HCT116 (cell line): ENCODE measurements at regions not wholly inside any gene's neighbourhood (a gene's known extent, or its start where the extent isn't known, plus 50 kb on each side); places are given as distances from the start of the nearest gene placed in this dataset.

Source experiments
- ATAC-seq: fragments of 200-7000 bp; cut with Tn5 transposase; 2 replicates; pipeline ENCODE4 v1.9.1; 2020; ENCODE audit warnings: mild to moderate bottlenecking, moderate library complexity
- BruUV-seq: library from RNA; stranded (reverse); fragments of 400-500 nt; replicated peaks from 2 replicates; lab custom pipeline; 2021; lab: Mats Ljungman, UMichigan
- CTCF ChIA-PET: fragments of 300-600 bp; sonication (Branson Sonifier 250); formaldehyde crosslinking; loops from one replicate; lab custom pipeline; 2021; ENCODE audit warnings: antibody characterized with exemption; lab: Charles Lee
- POLR2A ChIA-PET: fragments of 300-600, 350-600 bp; sonication (Branson Sonifier 250); formaldehyde crosslinking; loops from one replicate; lab custom pipeline; 2021; ENCODE audit warnings: antibody characterized with exemption; lab: Charles Lee
- RAD21 ChIA-PET, 2 experiments: fragments of 300-600 bp; sonication (Branson Sonifier 250); formaldehyde crosslinking; loops; one replicate each; lab custom pipeline; 2023; ENCODE audit warnings: low total read pairs in 2 of 2; ENCODE audit not compliant: uncharacterized antibody in 2 of 2, unreplicated experiment in 2 of 2, low non-redundant PET in 1 of 2; lab: Charles Lee
- DNase-seq: peaks from one replicate; pipeline ENCODE4 v3.0.0-alpha.2; 2010; ENCODE audit warnings: low read depth, low spot score
- H2AFZ ChIP-seq: fragments of 200-600 bp; shearing (Covaris generic), sonication (generic); 2 replicates; pipeline ENCODE4 v1.6.1; 2017; ENCODE audit warnings: low read depth, mixed run types, mixed read lengths, antibody characterized with exemption, low read length; ENCODE audit not compliant: poor library complexity, severe bottlenecking
- H3K27ac ChIP-seq: 2 replicates; pipeline ENCODE4 v1.5.1; 2012; ENCODE audit warnings: low read depth, low read length
- H3K27me3 ChIP-seq: fragments of 200-600 bp; sonication (generic); 2 replicates; pipeline ENCODE4 v1.6.1; 2016; ENCODE audit warnings: mixed run types, low read length, mixed read lengths; ENCODE audit not compliant: insufficient read depth
- H3K36me3 ChIP-seq, 2 experiments: fragments of 200-500 bp in 1 of 2; fragments of 200-600 bp in 1 of 2; sonication (Bioruptor generic) in 1 of 2; sonication (generic) in 1 of 2; 2 replicates each; pipeline versions ENCODE4 v1.5.1 to v1.6.1; 2014 to 2016; ENCODE audit warnings: low read length in 2 of 2, inconsistent platforms in 1 of 2, mixed read lengths in 1 of 2, mixed run types in 1 of 2; ENCODE audit not compliant: insufficient read depth in 2 of 2, control insufficient read depth in 1 of 2
- H3K4me1 ChIP-seq, 2 experiments: fragments of 200-600 bp in 1 of 2; sonication (generic) in 1 of 2; 2 replicates each; pipeline versions ENCODE4 v1.5.1 to v1.6.1; 2012 to 2017; ENCODE audit warnings: low read length in 2 of 2, inconsistent platforms in 1 of 2, mild to moderate bottlenecking in 1 of 2, mixed read lengths in 1 of 2, mixed run types in 1 of 2, moderate library complexity in 1 of 2; ENCODE audit not compliant: insufficient read depth in 2 of 2, control insufficient read depth in 1 of 2
- H3K4me2 ChIP-seq: fragments of 200-600 bp; sonication (generic); 2 replicates; pipeline ENCODE4 v1.6.1; 2017; ENCODE audit warnings: mixed run types, low read length, mixed read lengths
- H3K4me3 ChIP-seq, 2 experiments: fragments of 200-600 bp in 1 of 2; sonication (generic) in 1 of 2; replicated peaks in 1 of 2; 2 replicates each; pipeline ENCODE4 v1.5.1; 2011 to 2016; ENCODE audit warnings: low read length in 2 of 2, control low read depth in 1 of 2, low read depth in 1 of 2, mild to moderate bottlenecking in 1 of 2, mixed read lengths in 1 of 2, mixed run types in 1 of 2
- H3K79me2 ChIP-seq: fragments of 200-600 bp; sonication (generic); 2 replicates; pipeline ENCODE4 v1.6.1; 2017; ENCODE audit warnings: mild to moderate bottlenecking, mixed run types, low read length, moderate library complexity, mixed read lengths; ENCODE audit not compliant: insufficient read depth
- H3K9ac ChIP-seq: fragments of 200-600 bp; sonication (generic); 2 replicates; pipeline ENCODE4 v1.6.1; 2016; ENCODE audit warnings: low read length, mixed read lengths
- H3K9me2 ChIP-seq: fragments of 200-600 bp; sonication (generic), shearing (Covaris generic); 2 replicates; pipeline ENCODE4 v1.6.1; 2017; ENCODE audit warnings: mixed run types, mild to moderate bottlenecking, moderate library complexity; ENCODE audit not compliant: insufficient read depth
- H3K9me3 ChIP-seq, 2 experiments: fragments of 200-500 bp in 1 of 2; fragments of 200-600 bp in 1 of 2; sonication (Bioruptor generic) in 1 of 2; sonication (generic) in 1 of 2; 2 replicates each; pipeline ENCODE4 v1.6.1; 2014 to 2017; ENCODE audit warnings: low read length in 2 of 2, mixed read lengths in 2 of 2, inconsistent platforms in 1 of 2, low read depth in 1 of 2, mild to moderate bottlenecking in 1 of 2, mixed run types in 1 of 2, moderate library complexity in 1 of 2; ENCODE audit not compliant: control insufficient read depth in 1 of 2, insufficient read depth in 1 of 2
- H4K20me1 ChIP-seq: fragments of 200-600 bp; sonication (generic), shearing (Covaris generic); 2 replicates; pipeline ENCODE4 v1.6.1; 2017; ENCODE audit warnings: mixed run types, mild to moderate bottlenecking, moderate library complexity; ENCODE audit not compliant: insufficient read depth
- ATF3 ChIP-seq: IDR thresholded peaks from 2 replicates; pipeline ENCODE4 v1.6.1; 2012
- CEBPB ChIP-seq: IDR thresholded peaks from 2 replicates; pipeline ENCODE4 v1.6.1; 2012; ENCODE audit warnings: low read depth
- CTCF ChIP-seq, 3 experiments: fragments of 200-600 bp in 1 of 3; sonication (generic) in 1 of 3; IDR thresholded peaks in 2 of 3; conservative IDR thresholded peaks in 1 of 3; 2 replicates each; pipeline ENCODE4 v1.5.1; 2012 to 2017; ENCODE audit warnings: low read depth in 2 of 3, low read length in 2 of 3, antibody characterized with exemption in 1 of 3, borderline replicate concordance in 1 of 3, control low read depth in 1 of 3, mild to moderate bottlenecking in 1 of 3, mixed read lengths in 1 of 3, mixed run types in 1 of 3, moderate library complexity in 1 of 3; ENCODE audit not compliant: insufficient read depth in 1 of 3
- EGR1 ChIP-seq: IDR thresholded peaks from 2 replicates; pipeline ENCODE4 v1.6.1; 2012; ENCODE audit warnings: low read depth
- ELF1 ChIP-seq: IDR thresholded peaks from 2 replicates; pipeline ENCODE4 v1.6.1; 2012; ENCODE audit warnings: low read depth, borderline replicate concordance
- EZH2 ChIP-seq: fragments of 200-600 bp; sonication (generic); IDR thresholded peaks from 2 replicates; pipeline ENCODE4 v1.6.1; 2017; ENCODE audit warnings: antibody characterized with exemption, mixed run types
- EZH2phosphoT487 ChIP-seq: fragments of 200-600 bp; IDR thresholded peaks from 2 replicates; pipeline ENCODE4 v1.6.1; 2018; ENCODE audit warnings: antibody characterized with exemption, borderline replicate concordance
- FOSL1 ChIP-seq: IDR thresholded peaks from 2 replicates; pipeline ENCODE4 v1.6.1; 2012; ENCODE audit warnings: low read depth
- JUND ChIP-seq: IDR thresholded peaks from 2 replicates; pipeline ENCODE4 v1.6.1; 2012
- MAX ChIP-seq: IDR thresholded peaks from 2 replicates; pipeline ENCODE4 v1.6.1; 2012
- POLR2A ChIP-seq: IDR thresholded peaks from 2 replicates; pipeline ENCODE4 v1.7.0; 2011; ENCODE audit warnings: borderline replicate concordance; ENCODE audit not compliant: insufficient read depth, insufficient read length; ENCODE audit errors: extremely low read depth
- POLR2AphosphoS5 ChIP-seq: IDR thresholded peaks from 2 replicates; pipeline ENCODE4 v1.6.1; 2011; ENCODE audit warnings: mild to moderate bottlenecking, low read depth, low read length, moderate library complexity
- RAD21 ChIP-seq: IDR thresholded peaks from 2 replicates; pipeline ENCODE4 v1.6.1; 2012; ENCODE audit warnings: low read depth, mild to moderate bottlenecking
- SIN3A ChIP-seq: IDR thresholded peaks from 2 replicates; pipeline ENCODE4 v1.6.1; 2012; ENCODE audit warnings: low read depth
- SP1 ChIP-seq: IDR thresholded peaks from 2 replicates; pipeline ENCODE4 v1.6.1; 2012; ENCODE audit warnings: low read depth
- TCF7L2 ChIP-seq: IDR thresholded peaks from 2 replicates; pipeline ENCODE4 v1.7.0; 2011; ENCODE audit warnings: borderline replicate concordance, inconsistent platforms; ENCODE audit not compliant: insufficient read depth, insufficient read length; ENCODE audit errors: extremely low read depth
- YY1 ChIP-seq: IDR thresholded peaks from 2 replicates; pipeline ENCODE4 v1.6.1; 2011; ENCODE audit warnings: low read length, low read depth, moderate library complexity, mild to moderate bottlenecking; ENCODE audit not compliant: insufficient replicate concordance; ENCODE audit errors: extremely low read depth
- ZBTB33 ChIP-seq: IDR thresholded peaks from 2 replicates; pipeline ENCODE4 v1.6.1; 2011; ENCODE audit warnings: mild to moderate bottlenecking, low read length, moderate library complexity; ENCODE audit not compliant: insufficient replicate concordance; ENCODE audit errors: extremely low read depth
- ZFX ChIP-seq: fragments of 450-650 bp; IDR thresholded peaks from 2 replicates; pipeline ENCODE4 v1.6.1; 2017
- intact Hi-C: fragments of 100-400 bp; cut with micrococcal nuclease; formaldehyde crosslinking; loops from 2 replicates; pipeline ENCODE4 v1.10.0; 2022

GRCh38 chr22:27299181-27300085 lies 502.1 kb downstream of the MN1 start:
- Histone ChIP-seq H3K27ac (no peak overlapping the region), H3K36me3 (no peaks in the 10 kb centered on the region), H3K79me2 (no peaks in the 10 kb centered on the region), H3K4me1 (no peaks in the 10 kb centered on the region), H4K20me1 (no peaks in the 10 kb centered on the region), H3K9me2 (no peaks in the 10 kb centered on the region)
- ChIA-PET POLR2A (no interaction called here), CTCF (no interaction called here)
- DNase-seq: no peak
- intact Hi-C loops: no loop called here
- BruUV-seq: no TSS peak
- TF ChIP-seq RAD21 (no peak), CEBPB (no peak), ZBTB33 (no peak), POLR2AphosphoS5 (no peak), ZFX (no peak), SP1 (no peak), MAX (no peak), YY1 (no peak), CTCF (IDR thresholded peaks at IDR 0.05 in 2 of 3, conservative IDR thresholded peaks at IDR 0.05 in 1 of 3; ENCODE audit: borderline replicate concordance in 1 of 3, insufficient read depth in 1 of 3, low read depth in 2 of 3, low read length in 2 of 3) (no peak), POLR2A (no peak), EZH2phosphoT487 (no peak), EGR1 (no peak), ELF1 (no peak), SIN3A (no peak), TCF7L2 (no peak), ATF3 (no peak), EZH2 (no peak), JUND (no peak), FOSL1 (no peak)
- TF ChIP-seq, all 23 proteins: peak for 0
- ATAC-seq: no peak
- RAD21 ChIA-PET: no interaction called here
- H3K4me3 ChIP-seq: no peak overlapping the region
- no peak overlapping the region for H2AFZ ChIP-seq
- no peaks in the 10 kb centered on the region for H3K9me3 ChIP-seq
- H3K4me2 ChIP-seq: no peak overlapping the region
- peaks cover 46% of the 10 kb centered on the region for H3K27me3 ChIP-seq
- no peak overlapping the region for H3K9ac ChIP-seq
